ENCODE measurements at regions not wholly inside any gene's neighbourhood (a gene's known extent, or its start where the extent isn't known, plus 50 kb on each side); places are given as distances from the start of the nearest gene placed in this dataset.
A peak's percentile ranks its signal among the peaks of the same experiment; 100 is the strongest.

DNA sequence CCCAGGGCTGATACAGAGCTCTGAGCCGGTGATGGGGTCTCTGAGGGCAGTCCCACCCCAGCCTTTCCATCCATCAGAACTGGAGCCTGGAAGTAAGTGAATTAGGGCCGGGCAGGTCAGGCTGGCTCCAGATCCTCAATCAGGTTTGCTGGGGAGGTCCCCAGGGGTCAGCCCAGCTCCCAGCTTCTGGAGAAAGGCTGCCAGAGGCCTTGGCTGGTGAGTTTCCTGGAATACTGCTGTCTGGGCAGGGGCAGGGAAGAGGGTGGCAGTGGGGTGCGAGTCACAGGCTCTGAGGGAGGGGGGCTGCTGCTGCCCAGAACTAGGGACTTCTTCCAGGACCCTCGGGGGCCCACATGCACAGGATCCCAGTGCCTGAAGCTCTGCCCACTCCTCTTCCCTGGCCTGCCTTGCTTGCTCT lies 200.6 kb upstream of the MVB12B start:
- WGBS = 62% methylated on average over 4 of the region's 4 CpGs
- Histone ChIP-seq H3K36me3 (ENCODE audit: control insufficient read depth in 4 of 4, insufficient read depth in 3 of 4, low read depth in 1 of 4, low read length in 3 of 4) (no peaks in the 10 kb centered on the region), H3K4me3 (ENCODE audit: low read depth in 1 of 3, low read length in 3 of 3) (no peak overlapping the region), H3K9ac (ENCODE audit: low read depth in 1 of 2, low read length in 2 of 2) (no peak overlapping the region), H3K9me3 (ENCODE audit: control insufficient read depth in 4 of 4, low read length in 3 of 4) (peaks cover 0 to 6% (median 2%) of the 10 kb centered on the region in 4 donors), H3K27ac (ENCODE audit: low read depth in 1 of 2, low read length in 2 of 2) (no peak overlapping the region), H3K27me3 (ENCODE audit: control insufficient read depth in 4 of 4, insufficient read depth in 4 of 4, low read length in 3 of 4) (peaks cover 0 to 2% (median 0%) of the 10 kb centered on the region in 4 donors), H3K4me1 (ENCODE audit: control insufficient read depth in 4 of 4, insufficient read depth in 4 of 4, low read length in 3 of 4) (no peaks in the 10 kb centered on the region)
- peak; percentile 19 for DNase-seq (ENCODE audit: low spot score)
- no peak for TF ChIP-seq GABPA (IDR thresholded peaks at IDR 0.05 in 1 of 2, conservative IDR thresholded peaks at IDR 0.05 in 1 of 2)
- TF ChIP-seq FOXA2 (IDR thresholded peaks at IDR 0.05) = no peak
- TF ChIP-seq JUND (IDR thresholded peaks at IDR 0.05) = no peak
- TF ChIP-seq EGR1 (IDR thresholded peaks at IDR 0.05; ENCODE audit: low read depth in 2 of 2) = no peak
- TF ChIP-seq YY1 (IDR thresholded peaks at IDR 0.05) = no peak
- no peak for TF ChIP-seq TAF1 (conservative IDR thresholded peaks at IDR 0.05)
- no peak for TF ChIP-seq RXRA (IDR thresholded peaks at IDR 0.05)
- TF ChIP-seq, protein P1, sequence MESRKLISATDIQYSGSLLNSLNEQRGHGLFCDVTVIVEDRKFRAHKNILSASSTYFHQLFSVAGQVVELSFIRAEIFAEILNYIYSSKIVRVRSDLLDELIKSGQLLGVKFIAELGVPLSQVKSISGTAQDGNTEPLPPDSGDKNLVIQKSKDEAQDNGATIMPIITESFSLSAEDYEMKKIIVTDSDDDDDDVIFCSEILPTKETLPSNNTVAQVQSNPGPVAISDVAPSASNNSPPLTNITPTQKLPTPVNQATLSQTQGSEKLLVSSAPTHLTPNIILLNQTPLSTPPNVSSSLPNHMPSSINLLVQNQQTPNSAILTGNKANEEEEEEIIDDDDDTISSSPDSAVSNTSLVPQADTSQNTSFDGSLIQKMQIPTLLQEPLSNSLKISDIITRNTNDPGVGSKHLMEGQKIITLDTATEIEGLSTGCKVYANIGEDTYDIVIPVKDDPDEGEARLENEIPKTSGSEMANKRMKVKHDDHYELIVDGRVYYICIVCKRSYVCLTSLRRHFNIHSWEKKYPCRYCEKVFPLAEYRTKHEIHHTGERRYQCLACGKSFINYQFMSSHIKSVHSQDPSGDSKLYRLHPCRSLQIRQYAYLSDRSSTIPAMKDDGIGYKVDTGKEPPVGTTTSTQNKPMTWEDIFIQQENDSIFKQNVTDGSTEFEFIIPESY (IDR thresholded peaks at IDR 0.05) = no peak
- TF ChIP-seq NR2F2 (IDR thresholded peaks at IDR 0.05) = no peak
- TF ChIP-seq HNF4G (IDR thresholded peaks at IDR 0.05) = no peak
- TF ChIP-seq RAD21 (IDR thresholded peaks at IDR 0.05) = no peak
- TF ChIP-seq, protein P2, sequence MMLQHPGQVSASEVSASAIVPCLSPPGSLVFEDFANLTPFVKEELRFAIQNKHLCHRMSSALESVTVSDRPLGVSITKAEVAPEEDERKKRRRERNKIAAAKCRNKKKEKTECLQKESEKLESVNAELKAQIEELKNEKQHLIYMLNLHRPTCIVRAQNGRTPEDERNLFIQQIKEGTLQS (IDR thresholded peaks at IDR 0.05) = no peak
- TF ChIP-seq, protein P3, sequence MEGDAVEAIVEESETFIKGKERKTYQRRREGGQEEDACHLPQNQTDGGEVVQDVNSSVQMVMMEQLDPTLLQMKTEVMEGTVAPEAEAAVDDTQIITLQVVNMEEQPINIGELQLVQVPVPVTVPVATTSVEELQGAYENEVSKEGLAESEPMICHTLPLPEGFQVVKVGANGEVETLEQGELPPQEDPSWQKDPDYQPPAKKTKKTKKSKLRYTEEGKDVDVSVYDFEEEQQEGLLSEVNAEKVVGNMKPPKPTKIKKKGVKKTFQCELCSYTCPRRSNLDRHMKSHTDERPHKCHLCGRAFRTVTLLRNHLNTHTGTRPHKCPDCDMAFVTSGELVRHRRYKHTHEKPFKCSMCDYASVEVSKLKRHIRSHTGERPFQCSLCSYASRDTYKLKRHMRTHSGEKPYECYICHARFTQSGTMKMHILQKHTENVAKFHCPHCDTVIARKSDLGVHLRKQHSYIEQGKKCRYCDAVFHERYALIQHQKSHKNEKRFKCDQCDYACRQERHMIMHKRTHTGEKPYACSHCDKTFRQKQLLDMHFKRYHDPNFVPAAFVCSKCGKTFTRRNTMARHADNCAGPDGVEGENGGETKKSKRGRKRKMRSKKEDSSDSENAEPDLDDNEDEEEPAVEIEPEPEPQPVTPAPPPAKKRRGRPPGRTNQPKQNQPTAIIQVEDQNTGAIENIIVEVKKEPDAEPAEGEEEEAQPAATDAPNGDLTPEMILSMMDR (IDR thresholded peaks at IDR 0.05; ENCODE audit: low read depth, low read length, missing input control) = no peak
- TF ChIP-seq HNF4A (conservative IDR thresholded peaks at IDR 0.05) = no peak
- TF ChIP-seq, protein P4, sequence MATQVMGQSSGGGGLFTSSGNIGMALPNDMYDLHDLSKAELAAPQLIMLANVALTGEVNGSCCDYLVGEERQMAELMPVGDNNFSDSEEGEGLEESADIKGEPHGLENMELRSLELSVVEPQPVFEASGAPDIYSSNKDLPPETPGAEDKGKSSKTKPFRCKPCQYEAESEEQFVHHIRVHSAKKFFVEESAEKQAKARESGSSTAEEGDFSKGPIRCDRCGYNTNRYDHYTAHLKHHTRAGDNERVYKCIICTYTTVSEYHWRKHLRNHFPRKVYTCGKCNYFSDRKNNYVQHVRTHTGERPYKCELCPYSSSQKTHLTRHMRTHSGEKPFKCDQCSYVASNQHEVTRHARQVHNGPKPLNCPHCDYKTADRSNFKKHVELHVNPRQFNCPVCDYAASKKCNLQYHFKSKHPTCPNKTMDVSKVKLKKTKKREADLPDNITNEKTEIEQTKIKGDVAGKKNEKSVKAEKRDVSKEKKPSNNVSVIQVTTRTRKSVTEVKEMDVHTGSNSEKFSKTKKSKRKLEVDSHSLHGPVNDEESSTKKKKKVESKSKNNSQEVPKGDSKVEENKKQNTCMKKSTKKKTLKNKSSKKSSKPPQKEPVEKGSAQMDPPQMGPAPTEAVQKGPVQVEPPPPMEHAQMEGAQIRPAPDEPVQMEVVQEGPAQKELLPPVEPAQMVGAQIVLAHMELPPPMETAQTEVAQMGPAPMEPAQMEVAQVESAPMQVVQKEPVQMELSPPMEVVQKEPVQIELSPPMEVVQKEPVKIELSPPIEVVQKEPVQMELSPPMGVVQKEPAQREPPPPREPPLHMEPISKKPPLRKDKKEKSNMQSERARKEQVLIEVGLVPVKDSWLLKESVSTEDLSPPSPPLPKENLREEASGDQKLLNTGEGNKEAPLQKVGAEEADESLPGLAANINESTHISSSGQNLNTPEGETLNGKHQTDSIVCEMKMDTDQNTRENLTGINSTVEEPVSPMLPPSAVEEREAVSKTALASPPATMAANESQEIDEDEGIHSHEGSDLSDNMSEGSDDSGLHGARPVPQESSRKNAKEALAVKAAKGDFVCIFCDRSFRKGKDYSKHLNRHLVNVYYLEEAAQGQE (IDR thresholded peaks at IDR 0.05) = no peak
- no peak for TF ChIP-seq FOXA1 (IDR thresholded peaks at IDR 0.05)
- TF ChIP-seq, protein P5, sequence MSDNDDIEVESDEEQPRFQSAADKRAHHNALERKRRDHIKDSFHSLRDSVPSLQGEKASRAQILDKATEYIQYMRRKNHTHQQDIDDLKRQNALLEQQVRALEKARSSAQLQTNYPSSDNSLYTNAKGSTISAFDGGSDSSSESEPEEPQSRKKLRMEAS (IDR thresholded peaks at IDR 0.05) = no peak
- TF ChIP-seq SP1 (IDR thresholded peaks at IDR 0.05) = no peak
